UCSD-AML1 (cell line): ENCODE measurements at regions not wholly inside any gene's neighbourhood (a gene's known extent, or its start where the extent isn't known, plus 50 kb on each side); places are given as distances from the start of the nearest gene placed in this dataset.
"Not testable (repeated sequence)": the region's sequence is repeated elsewhere in the genome, so short reads cannot be mapped to it uniquely, and the experiment has no call there.

Experiments used
- DNase-seq: peaks from one replicate; lab custom pipeline; 2025; ENCODE audit not compliant: unreplicated experiment; lab: John Stamatoyannopoulos, UW

GRCh38 chr10:128571745-128572144 lies 445.5 kb upstream of the MKI67 start:
- DNase-seq: no peak

- no peak for DNase-seq
Measured at GRCh38 chr10:128572696-128573095, 446.5 kb upstream of the MKI67 start.

GRCh38 chr10:128573281-128573845 lies 447.1 kb upstream of the MKI67 start:
- DNase-seq: no peak

- DNase-seq: no peak
Measured at GRCh38 chr10:128573986-128574385, 447.8 kb upstream of the MKI67 start.

- DNase-seq: no peak
Measured at GRCh38 chr10:128574581-128575210, 448.5 kb upstream of the MKI67 start.

GRCh38 chr10:128575761-128576160 lies 449.5 kb upstream of the MKI67 start:
- DNase-seq: no peak

- no peak for DNase-seq
Measured at GRCh38 chr10:128576336-128576735, 450.1 kb upstream of the MKI67 start.

- no peak for DNase-seq
Measured at GRCh38 chr10:128576943-128577670, 450.9 kb upstream of the MKI67 start.

- DNase-seq: no peak
Measured at GRCh38 chr10:128577958-128578750, 451.9 kb upstream of the MKI67 start.

GRCh38 chr10:128578766-128579165 lies 452.5 kb upstream of the MKI67 start:
- DNase-seq: no peak

- DNase-seq: no peak
Measured at GRCh38 chr10:128579280-128579865, 453.1 kb upstream of the MKI67 start.

GRCh38 chr10:128579901-128580300 lies 453.7 kb upstream of the MKI67 start:
- DNase-seq: no peak

GRCh38 chr10:128583125-128583524 lies 456.9 kb upstream of the MKI67 start:
- not testable (repeated sequence) for DNase-seq

- DNase-seq: not testable (repeated sequence)
Measured at GRCh38 chr10:128586599-128586998, 460.4 kb upstream of the MKI67 start.

- DNase-seq: no peak
Measured at GRCh38 chr10:128587689-128588088, 461.5 kb upstream of the MKI67 start.

GRCh38 chr10:128588402-128588801 lies 462.2 kb upstream of the MKI67 start:
- DNase-seq: no peak

GRCh38 chr10:128594688-128595087 lies 468.5 kb upstream of the MKI67 start:
- no peak for DNase-seq

- DNase-seq: no peak
Measured at GRCh38 chr10:128596906-128597305, 470.7 kb upstream of the MKI67 start.

- no peak for DNase-seq
Measured at GRCh38 chr10:128599030-128599429, 472.8 kb upstream of the MKI67 start.

GRCh38 chr10:128599538-128599937 lies 473.3 kb upstream of the MKI67 start:
- DNase-seq: no peak

GRCh38 chr10:128602183-128602582 lies 476.0 kb upstream of the MKI67 start:
- DNase-seq: no peak
